ENCODE measurements at regions not wholly inside any gene's neighbourhood (a gene's known extent, or its start where the extent isn't known, plus 50 kb on each side); places are given as distances from the start of the nearest gene placed in this dataset.

DNA sequence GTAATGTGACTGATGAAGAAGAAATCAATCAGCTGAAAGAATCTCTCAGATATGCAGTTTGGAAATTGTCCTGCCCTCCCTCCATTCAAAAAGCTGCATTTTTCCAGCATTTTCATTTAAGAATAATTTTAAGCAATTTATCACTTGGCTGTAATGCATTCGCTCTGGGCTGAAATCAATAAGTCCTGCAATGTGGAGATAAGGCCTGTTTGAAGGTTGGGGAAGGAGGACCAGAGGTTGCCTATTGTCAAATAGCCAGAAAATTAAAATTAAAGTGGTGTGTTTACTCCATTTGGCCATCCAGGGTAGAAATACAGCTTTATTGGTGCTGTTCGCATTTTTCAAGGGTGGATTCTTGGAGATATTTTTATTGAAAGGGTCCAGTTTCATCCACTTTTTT lies 187.6 kb upstream of the NFIA start:
- intact Hi-C loops (cut with micrococcal nuclease), result no loop called here
- ChIA-PET RAD21 (ENCODE audit: low non-redundant PET in 1 of 2, low total read pairs in 2 of 2, uncharacterized antibody in 2 of 2, unreplicated experiment in 2 of 2) (no interaction called here), CTCF (no interaction called here), POLR2A (no interaction called here)
- Histone ChIP-seq H3K4me2 (ENCODE audit: low read length) (no peak overlapping the region), H2AFZ (ENCODE audit: low read depth, low read length, poor library complexity, severe bottlenecking) (no peak overlapping the region), H3K9me3 (ENCODE audit: control insufficient read depth in 1 of 2, insufficient read depth in 1 of 2, low read depth in 1 of 2, low read length in 2 of 2) (no peaks in the 10 kb centered on the region), H3K36me3 (ENCODE audit: control insufficient read depth in 1 of 2, insufficient read depth in 2 of 2, low read length in 2 of 2) (no peaks in the 10 kb centered on the region), H4K20me1 (ENCODE audit: insufficient read depth) (no peaks in the 10 kb centered on the region), H3K4me1 (ENCODE audit: control insufficient read depth in 1 of 2, insufficient read depth in 2 of 2, low read length in 2 of 2) (no peaks in the 10 kb centered on the region), H3K79me2 (ENCODE audit: insufficient read depth, low read length) (no peaks in the 10 kb centered on the region), H3K27ac (ENCODE audit: low read depth, low read length) (no peak overlapping the region), H3K9ac (ENCODE audit: low read length) (no peak overlapping the region), H3K4me3 (replicated peaks in 1 of 2; ENCODE audit: low read depth in 1 of 2, low read length in 2 of 2) (no peak overlapping the region), H3K27me3 (ENCODE audit: insufficient read depth, low read length) (peaks cover 27% of the 10 kb centered on the region), H3K9me2 (ENCODE audit: insufficient read depth) (no peaks in the 10 kb centered on the region)
- DNase-seq (ENCODE audit: low read depth, low spot score) (no peak), ATAC-seq (no peak)
- no TSS peak for BruUV-seq (replicated peaks)
- TF ChIP-seq, protein P1, sequence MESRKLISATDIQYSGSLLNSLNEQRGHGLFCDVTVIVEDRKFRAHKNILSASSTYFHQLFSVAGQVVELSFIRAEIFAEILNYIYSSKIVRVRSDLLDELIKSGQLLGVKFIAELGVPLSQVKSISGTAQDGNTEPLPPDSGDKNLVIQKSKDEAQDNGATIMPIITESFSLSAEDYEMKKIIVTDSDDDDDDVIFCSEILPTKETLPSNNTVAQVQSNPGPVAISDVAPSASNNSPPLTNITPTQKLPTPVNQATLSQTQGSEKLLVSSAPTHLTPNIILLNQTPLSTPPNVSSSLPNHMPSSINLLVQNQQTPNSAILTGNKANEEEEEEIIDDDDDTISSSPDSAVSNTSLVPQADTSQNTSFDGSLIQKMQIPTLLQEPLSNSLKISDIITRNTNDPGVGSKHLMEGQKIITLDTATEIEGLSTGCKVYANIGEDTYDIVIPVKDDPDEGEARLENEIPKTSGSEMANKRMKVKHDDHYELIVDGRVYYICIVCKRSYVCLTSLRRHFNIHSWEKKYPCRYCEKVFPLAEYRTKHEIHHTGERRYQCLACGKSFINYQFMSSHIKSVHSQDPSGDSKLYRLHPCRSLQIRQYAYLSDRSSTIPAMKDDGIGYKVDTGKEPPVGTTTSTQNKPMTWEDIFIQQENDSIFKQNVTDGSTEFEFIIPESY (IDR thresholded peaks at IDR 0.05; ENCODE audit: extremely low read depth, insufficient replicate concordance, low read length), result no peak
- TF ChIP-seq POLR2A (IDR thresholded peaks at IDR 0.05; ENCODE audit: borderline replicate concordance, extremely low read depth, insufficient read depth, insufficient read length) (no peak), RAD21 (IDR thresholded peaks at IDR 0.05; ENCODE audit: low read depth) (no peak), JUND (IDR thresholded peaks at IDR 0.05) (no peak), YY1 (IDR thresholded peaks at IDR 0.05; ENCODE audit: extremely low read depth, insufficient replicate concordance, low read depth, low read length) (no peak), ZFX (IDR thresholded peaks at IDR 0.05) (no peak), SRF (IDR thresholded peaks at IDR 0.05; ENCODE audit: low read depth) (no peak), ZNF274 (IDR thresholded peaks at IDR 0.05; ENCODE audit: low read depth, low read length) (no peak), CEBPB (IDR thresholded peaks at IDR 0.05; ENCODE audit: low read depth) (no peak), SP1 (IDR thresholded peaks at IDR 0.05; ENCODE audit: low read depth) (no peak), ELF1 (IDR thresholded peaks at IDR 0.05; ENCODE audit: borderline replicate concordance, low read depth) (no peak), EZH2 (IDR thresholded peaks at IDR 0.05) (no peak), EGR1 (IDR thresholded peaks at IDR 0.05; ENCODE audit: low read depth) (no peak), EZH2phosphoT487 (IDR thresholded peaks at IDR 0.05; ENCODE audit: borderline replicate concordance) (no peak), POLR2AphosphoS5 (IDR thresholded peaks at IDR 0.05; ENCODE audit: low read depth, low read length) (no peak), FOSL1 (IDR thresholded peaks at IDR 0.05; ENCODE audit: low read depth) (no peak)
- TF ChIP-seq, protein P2, sequence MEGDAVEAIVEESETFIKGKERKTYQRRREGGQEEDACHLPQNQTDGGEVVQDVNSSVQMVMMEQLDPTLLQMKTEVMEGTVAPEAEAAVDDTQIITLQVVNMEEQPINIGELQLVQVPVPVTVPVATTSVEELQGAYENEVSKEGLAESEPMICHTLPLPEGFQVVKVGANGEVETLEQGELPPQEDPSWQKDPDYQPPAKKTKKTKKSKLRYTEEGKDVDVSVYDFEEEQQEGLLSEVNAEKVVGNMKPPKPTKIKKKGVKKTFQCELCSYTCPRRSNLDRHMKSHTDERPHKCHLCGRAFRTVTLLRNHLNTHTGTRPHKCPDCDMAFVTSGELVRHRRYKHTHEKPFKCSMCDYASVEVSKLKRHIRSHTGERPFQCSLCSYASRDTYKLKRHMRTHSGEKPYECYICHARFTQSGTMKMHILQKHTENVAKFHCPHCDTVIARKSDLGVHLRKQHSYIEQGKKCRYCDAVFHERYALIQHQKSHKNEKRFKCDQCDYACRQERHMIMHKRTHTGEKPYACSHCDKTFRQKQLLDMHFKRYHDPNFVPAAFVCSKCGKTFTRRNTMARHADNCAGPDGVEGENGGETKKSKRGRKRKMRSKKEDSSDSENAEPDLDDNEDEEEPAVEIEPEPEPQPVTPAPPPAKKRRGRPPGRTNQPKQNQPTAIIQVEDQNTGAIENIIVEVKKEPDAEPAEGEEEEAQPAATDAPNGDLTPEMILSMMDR (IDR thresholded peaks at IDR 0.05 in 2 of 3, conservative IDR thresholded peaks at IDR 0.05 in 1 of 3; ENCODE audit: borderline replicate concordance in 1 of 3, insufficient read depth in 1 of 3, low read depth in 2 of 3, low read length in 2 of 3), result no peak
- TF ChIP-seq, protein P3, sequence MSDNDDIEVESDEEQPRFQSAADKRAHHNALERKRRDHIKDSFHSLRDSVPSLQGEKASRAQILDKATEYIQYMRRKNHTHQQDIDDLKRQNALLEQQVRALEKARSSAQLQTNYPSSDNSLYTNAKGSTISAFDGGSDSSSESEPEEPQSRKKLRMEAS (IDR thresholded peaks at IDR 0.05), result no peak
- TF ChIP-seq, protein P4, sequence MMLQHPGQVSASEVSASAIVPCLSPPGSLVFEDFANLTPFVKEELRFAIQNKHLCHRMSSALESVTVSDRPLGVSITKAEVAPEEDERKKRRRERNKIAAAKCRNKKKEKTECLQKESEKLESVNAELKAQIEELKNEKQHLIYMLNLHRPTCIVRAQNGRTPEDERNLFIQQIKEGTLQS (IDR thresholded peaks at IDR 0.05), result no peak
- TF ChIP-seq, protein P5, sequence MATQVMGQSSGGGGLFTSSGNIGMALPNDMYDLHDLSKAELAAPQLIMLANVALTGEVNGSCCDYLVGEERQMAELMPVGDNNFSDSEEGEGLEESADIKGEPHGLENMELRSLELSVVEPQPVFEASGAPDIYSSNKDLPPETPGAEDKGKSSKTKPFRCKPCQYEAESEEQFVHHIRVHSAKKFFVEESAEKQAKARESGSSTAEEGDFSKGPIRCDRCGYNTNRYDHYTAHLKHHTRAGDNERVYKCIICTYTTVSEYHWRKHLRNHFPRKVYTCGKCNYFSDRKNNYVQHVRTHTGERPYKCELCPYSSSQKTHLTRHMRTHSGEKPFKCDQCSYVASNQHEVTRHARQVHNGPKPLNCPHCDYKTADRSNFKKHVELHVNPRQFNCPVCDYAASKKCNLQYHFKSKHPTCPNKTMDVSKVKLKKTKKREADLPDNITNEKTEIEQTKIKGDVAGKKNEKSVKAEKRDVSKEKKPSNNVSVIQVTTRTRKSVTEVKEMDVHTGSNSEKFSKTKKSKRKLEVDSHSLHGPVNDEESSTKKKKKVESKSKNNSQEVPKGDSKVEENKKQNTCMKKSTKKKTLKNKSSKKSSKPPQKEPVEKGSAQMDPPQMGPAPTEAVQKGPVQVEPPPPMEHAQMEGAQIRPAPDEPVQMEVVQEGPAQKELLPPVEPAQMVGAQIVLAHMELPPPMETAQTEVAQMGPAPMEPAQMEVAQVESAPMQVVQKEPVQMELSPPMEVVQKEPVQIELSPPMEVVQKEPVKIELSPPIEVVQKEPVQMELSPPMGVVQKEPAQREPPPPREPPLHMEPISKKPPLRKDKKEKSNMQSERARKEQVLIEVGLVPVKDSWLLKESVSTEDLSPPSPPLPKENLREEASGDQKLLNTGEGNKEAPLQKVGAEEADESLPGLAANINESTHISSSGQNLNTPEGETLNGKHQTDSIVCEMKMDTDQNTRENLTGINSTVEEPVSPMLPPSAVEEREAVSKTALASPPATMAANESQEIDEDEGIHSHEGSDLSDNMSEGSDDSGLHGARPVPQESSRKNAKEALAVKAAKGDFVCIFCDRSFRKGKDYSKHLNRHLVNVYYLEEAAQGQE (IDR thresholded peaks at IDR 0.05; ENCODE audit: low read depth), result no peak

All from HCT116 (cell line).